Common myeloid progenitor, CD34-positive (primary cell): ENCODE measurements at regions not wholly inside any gene's neighbourhood (a gene's known extent, or its start where the extent isn't known, plus 50 kb on each side); places are given as distances from the start of the nearest gene placed in this dataset.
"Not testable (repeated sequence)": the region's sequence is repeated elsewhere in the genome, so short reads cannot be mapped to it uniquely, and the experiment has no call there.

Source experiments
- CTCF ChIA-PET: fragments of 350-600 bp; sonication (Branson Sonifier 250); formaldehyde crosslinking; loops from one replicate; lab custom pipeline; 2021; ENCODE audit warnings: antibody characterized with exemption; lab: Charles Lee
- POLR2A ChIA-PET: fragments of 350-600 bp; sonication (Branson Sonifier 250); formaldehyde crosslinking; loops from one replicate; lab custom pipeline; 2021; ENCODE audit warnings: antibody characterized with exemption; lab: Charles Lee
- DNase-seq, 3 donors: peaks; one replicate each; pipeline versions ENCODE4 v3.0.0 to v3.0.0-alpha.2; 2013
- H3K27ac ChIP-seq, 2 experiments: 1 replicate in 1 of 2; 2 replicates in 1 of 2; pipeline ENCODE4 v1.7.0; 2013; ENCODE audit warnings: inconsistent platforms in 2 of 2, low read length in 2 of 2, mild to moderate bottlenecking in 2 of 2, low read depth in 1 of 2, moderate library complexity in 1 of 2; ENCODE audit not compliant: severe bottlenecking in 2 of 2, insufficient read depth in 1 of 2, poor library complexity in 1 of 2
- H3K27me3 ChIP-seq, 5 experiments: replicated peaks in 2 of 5; 1 replicate in 3 of 5; 2 replicates in 2 of 5; pipeline versions ENCODE4 v1.6.1 to v1.7.0; 2013; ENCODE audit warnings: low read length in 4 of 5, mild to moderate bottlenecking in 2 of 5, moderate library complexity in 2 of 5, inconsistent platforms in 1 of 5; ENCODE audit not compliant: insufficient read depth in 5 of 5, control insufficient read depth in 4 of 5
- H3K36me3 ChIP-seq, 4 experiments: 1 replicate in 2 of 4; 2 replicates in 2 of 4; pipeline versions ENCODE4 v1.6.1 to v1.7.0; 2013; ENCODE audit warnings: low read length in 3 of 4, control low read depth in 1 of 4, mild to moderate bottlenecking in 1 of 4; ENCODE audit not compliant: control insufficient read depth in 4 of 4, insufficient read depth in 4 of 4
- H3K4me1 ChIP-seq, 4 experiments: 1 replicate in 3 of 4; 2 replicates in 1 of 4; pipeline versions ENCODE4 v1.6.1 to v1.7.1; 2013; ENCODE audit warnings: low read length in 3 of 4, mild to moderate bottlenecking in 3 of 4, control low read depth in 1 of 4, inconsistent platforms in 1 of 4, moderate library complexity in 1 of 4; ENCODE audit not compliant: control insufficient read depth in 4 of 4, insufficient read depth in 4 of 4; ENCODE audit errors: control extremely low read depth in 1 of 4
- H3K4me3 ChIP-seq, 7 experiments: 1 replicate in 4 of 7; 2 replicates in 3 of 7; pipeline versions ENCODE4 v1.5.1 to v1.7.0; 2013; ENCODE audit warnings: mild to moderate bottlenecking in 7 of 7, low read length in 6 of 7, moderate library complexity in 6 of 7, inconsistent platforms in 2 of 7, low read depth in 2 of 7, control low read depth in 1 of 7; ENCODE audit not compliant: insufficient read depth in 4 of 7, control insufficient read depth in 1 of 7; ENCODE audit errors: extremely low read depth in 1 of 7
- H3K9me3 ChIP-seq, 5 experiments: 1 replicate in 4 of 5; 2 replicates in 1 of 5; pipeline versions ENCODE4 v1.6.1 to v1.7.1; 2013; ENCODE audit warnings: low read length in 4 of 5, mild to moderate bottlenecking in 2 of 5, inconsistent platforms in 1 of 5, low read depth in 1 of 5, moderate library complexity in 1 of 5; ENCODE audit not compliant: control insufficient read depth in 4 of 5, insufficient read depth in 2 of 5; ENCODE audit errors: control extremely low read depth in 1 of 5
- WGBS: methylation state at CpG from one replicate; pipeline ENCODE4 v1.1.5; 2013; ENCODE audit not compliant: insufficient coverage; 5-methylcytosine and 5-hydroxymethylcytosine counted together

DNA sequence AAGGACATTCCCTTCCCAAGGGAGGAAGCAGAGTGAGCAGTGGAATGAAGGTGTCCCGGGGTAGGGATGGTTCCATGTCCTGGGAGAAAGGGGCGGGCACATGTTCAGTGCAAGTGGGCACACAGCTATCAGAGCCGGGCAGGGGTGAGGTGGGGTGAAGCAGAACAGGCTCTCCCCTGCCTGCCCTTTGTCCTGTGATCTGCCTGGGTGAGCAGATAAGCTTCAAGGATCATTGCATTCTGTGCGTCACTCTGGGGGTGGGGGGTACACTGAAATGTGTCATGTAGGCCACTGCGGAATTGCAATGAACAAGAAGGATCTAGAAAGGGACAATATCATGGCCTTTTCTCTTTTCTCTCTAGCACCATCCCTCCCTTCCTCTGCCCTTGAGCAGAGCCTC lies 61.7 kb upstream of the SHB start:
- Histone ChIP-seq H3K4me1 (no peaks in the 10 kb centered on the region), H3K27me3 (peaks cover 0 to 48% (median 3%) of the 10 kb centered on the region in 5 experiments), H3K9me3 (no peaks in the 10 kb centered on the region), H3K36me3 (no peaks in the 10 kb centered on the region), H3K27ac (no peak overlapping the region), H3K4me3 (no peak overlapping the region)
- 94% methylated on average over 4 of the region's 5 CpGs for WGBS
- no peak for DNase-seq
- POLR2A ChIA-PET: no interaction called here
- CTCF ChIA-PET: no interaction called here

DNA sequence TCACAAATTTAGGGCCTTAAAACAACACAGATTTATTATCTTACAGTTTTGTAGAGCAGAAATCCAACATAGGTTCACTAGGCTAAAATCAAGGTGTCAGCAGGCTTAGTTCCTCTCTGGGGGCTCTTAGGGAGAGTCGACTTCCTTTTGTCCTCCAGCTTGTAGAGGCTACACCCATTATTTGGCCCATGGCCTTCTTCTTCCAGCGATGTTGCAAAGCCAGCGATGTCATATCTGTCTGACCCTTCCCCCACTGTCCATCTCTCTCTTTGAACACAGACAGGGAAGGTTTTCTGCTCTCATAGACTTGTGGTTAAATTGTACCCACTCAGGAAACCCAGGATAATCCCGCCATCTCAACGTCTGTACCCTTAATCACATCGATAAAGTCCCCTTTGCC lies 60.3 kb upstream of the SHB start:
- Histone ChIP-seq H3K27me3 (peaks cover 0 to 41% (median 6%) of the 10 kb centered on the region in 5 experiments), H3K27ac (no peak overlapping the region), H3K4me1 (no peaks in the 10 kb centered on the region), H3K9me3 (no peaks in the 10 kb centered on the region), H3K4me3 (no peak overlapping the region), H3K36me3 (no peaks in the 10 kb centered on the region)
- 100% methylated on average over 3 of the region's 6 CpGs for WGBS
- ChIA-PET POLR2A (no interaction called here), CTCF (interaction anchor here (0.6 kb wide), 1 partner anchor 15 kb away, joined by 3 read pairs; no protein-coding TSS in a partner anchor)
- no peak for DNase-seq

GRCh38 chr9:38128752-38129270 lies 59.8 kb upstream of the SHB start:
- Histone ChIP-seq H3K4me3 (no peak overlapping the region), H3K27ac (no peak overlapping the region), H3K4me1 (no peaks in the 10 kb centered on the region), H3K9me3 (no peaks in the 10 kb centered on the region), H3K36me3 (no peaks in the 10 kb centered on the region), H3K27me3 (peaks cover 0 to 38% (median 6%) of the 10 kb centered on the region in 5 experiments)
- DNase-seq: no peak
- ChIA-PET POLR2A (no interaction called here), CTCF (interaction anchor here (0.6 kb wide), 1 partner anchor 14 kb away, joined by 3 read pairs; no protein-coding TSS in a partner anchor)
- 100% methylated on average over 4 of the region's 5 CpGs for WGBS

DNA sequence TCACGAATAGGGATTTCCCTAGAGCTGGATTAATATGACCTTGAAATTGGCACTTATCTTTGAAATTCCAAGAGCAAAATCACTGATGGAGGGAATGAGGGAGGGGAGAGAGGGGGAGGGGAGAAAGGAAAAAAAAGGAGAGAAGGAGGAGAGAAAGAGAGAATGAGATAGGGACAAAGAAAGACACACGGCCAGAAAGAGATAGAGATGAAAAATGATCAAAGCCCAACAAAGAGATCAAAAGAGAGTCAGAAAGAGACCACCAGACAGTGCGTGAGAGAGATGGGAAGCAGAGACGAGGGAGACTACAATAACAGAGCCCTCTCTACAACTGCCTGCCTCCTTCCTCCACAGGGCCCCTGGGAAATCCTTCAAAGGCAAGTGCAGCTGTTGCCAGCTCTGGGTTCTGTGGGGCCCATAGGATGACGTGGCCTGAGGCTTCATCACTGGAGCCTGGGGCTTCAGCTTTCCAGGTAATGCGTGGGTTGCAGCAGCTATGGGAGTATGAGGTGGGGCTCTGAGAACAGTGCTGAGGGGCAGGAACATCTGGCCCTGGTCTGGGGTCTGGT lies 58.3 kb upstream of the SHB start:
- 95% methylated on average over 5 of the region's 6 CpGs for WGBS
- ChIA-PET CTCF (interaction anchor here (0.5 to 1.8 kb wide), 2 partner anchors 11 to 357 kb away, joined by 3 to 4 read pairs; no protein-coding TSS in a partner anchor), POLR2A (no interaction called here)
- Histone ChIP-seq H3K9me3 (no peaks in the 10 kb centered on the region), H3K36me3 (no peaks in the 10 kb centered on the region), H3K27ac (no peak overlapping the region), H3K4me1 (no peaks in the 10 kb centered on the region), H3K27me3 (peaks cover 0 to 32% (median 6%) of the 10 kb centered on the region in 5 experiments), H3K4me3 (no peak overlapping the region)
- peak in 1 of 3 donors; percentile 8 for DNase-seq

- Histone ChIP-seq H3K4me3 (no peak overlapping the region), H3K27ac (no peak overlapping the region), H3K27me3 (peaks cover 0 to 26% (median 6%) of the 10 kb centered on the region in 5 experiments), H3K4me1 (no peaks in the 10 kb centered on the region), H3K9me3 (no peaks in the 10 kb centered on the region), H3K36me3 (no peaks in the 10 kb centered on the region)
- 70% methylated on average over 4 of the region's 6 CpGs for WGBS
- CTCF ChIA-PET: interaction anchor here (0.5 to 1.8 kb wide), 2 partner anchors 11 to 357 kb away, joined by 3 to 4 read pairs; no protein-coding TSS in a partner anchor
- POLR2A ChIA-PET: no interaction called here
- no peak for DNase-seq
These were observed 57.7 kb upstream of the SHB start for GRCh38 chr9:38126730-38127129.

DNA sequence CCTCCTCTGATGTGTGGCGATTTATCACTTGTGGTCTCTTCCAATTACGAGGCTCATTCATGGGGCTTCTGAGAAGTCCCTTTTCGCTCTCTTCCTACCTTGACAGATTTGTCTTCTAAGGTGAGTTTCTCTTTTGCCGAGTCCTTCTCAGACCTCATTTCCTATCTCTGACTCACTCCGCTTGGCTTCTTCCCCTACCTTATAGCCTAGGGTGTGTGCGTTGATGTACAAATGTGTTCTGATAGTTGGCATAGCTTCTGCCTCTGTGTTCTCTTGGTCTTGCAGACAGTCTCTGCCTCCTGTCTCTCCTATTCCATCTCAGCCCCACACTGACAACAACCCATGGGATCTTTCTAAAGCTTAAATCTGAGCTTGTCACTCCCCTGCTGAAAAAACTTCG lies 56.9 kb upstream of the SHB start:
- 92% methylated on average over 5 of the region's 7 CpGs for WGBS

GRCh38 chr9:38123359-38123758 lies 54.3 kb upstream of the SHB start:
- H3K4me1 ChIP-seq, H3K4me3 ChIP-seq, H3K36me3 ChIP-seq, H3K9me3 ChIP-seq, DNase-seq, POLR2A ChIA-PET, CTCF ChIA-PET, H3K27ac ChIP-seq: not testable (repeated sequence)
- no CpG with 5 or more reads among the region's 1 CpG for WGBS
- peaks cover 0 to 25% (median 5%) of the 10 kb centered on the region in 5 experiments for H3K27me3 ChIP-seq

More for the DNA sequence above, 56.9 kb upstream of the SHB start:
- Histone ChIP-seq H3K9me3 (no peaks in the 10 kb centered on the region), H3K4me1 (no peaks in the 10 kb centered on the region), H3K4me3 (no peak overlapping the region), H3K27ac (no peak overlapping the region), H3K27me3 (peaks cover 0 to 26% (median 5%) of the 10 kb centered on the region in 5 experiments), H3K36me3 (no peaks in the 10 kb centered on the region)
- CTCF ChIA-PET: interaction anchor here (0.7 to 1.8 kb wide), 6 partner anchors 12 to 247 kb away, joined by 3 to 4 read pairs (median 3); no protein-coding TSS in a partner anchor
- POLR2A ChIA-PET: no interaction called here
- no peak for DNase-seq
